Germinal center (tissue), 1 donor: ENCODE measurements at regions not wholly inside any gene's neighbourhood (a gene's known extent, or its start where the extent isn't known, plus 50 kb on each side); places are given as distances from the start of the nearest gene placed in this dataset.

Experiments used
- DNase-seq: peaks from one replicate; pipeline ENCODE4 v3.0.0; 2012; ENCODE audit warnings: mixed read lengths, low spot score

DNA sequence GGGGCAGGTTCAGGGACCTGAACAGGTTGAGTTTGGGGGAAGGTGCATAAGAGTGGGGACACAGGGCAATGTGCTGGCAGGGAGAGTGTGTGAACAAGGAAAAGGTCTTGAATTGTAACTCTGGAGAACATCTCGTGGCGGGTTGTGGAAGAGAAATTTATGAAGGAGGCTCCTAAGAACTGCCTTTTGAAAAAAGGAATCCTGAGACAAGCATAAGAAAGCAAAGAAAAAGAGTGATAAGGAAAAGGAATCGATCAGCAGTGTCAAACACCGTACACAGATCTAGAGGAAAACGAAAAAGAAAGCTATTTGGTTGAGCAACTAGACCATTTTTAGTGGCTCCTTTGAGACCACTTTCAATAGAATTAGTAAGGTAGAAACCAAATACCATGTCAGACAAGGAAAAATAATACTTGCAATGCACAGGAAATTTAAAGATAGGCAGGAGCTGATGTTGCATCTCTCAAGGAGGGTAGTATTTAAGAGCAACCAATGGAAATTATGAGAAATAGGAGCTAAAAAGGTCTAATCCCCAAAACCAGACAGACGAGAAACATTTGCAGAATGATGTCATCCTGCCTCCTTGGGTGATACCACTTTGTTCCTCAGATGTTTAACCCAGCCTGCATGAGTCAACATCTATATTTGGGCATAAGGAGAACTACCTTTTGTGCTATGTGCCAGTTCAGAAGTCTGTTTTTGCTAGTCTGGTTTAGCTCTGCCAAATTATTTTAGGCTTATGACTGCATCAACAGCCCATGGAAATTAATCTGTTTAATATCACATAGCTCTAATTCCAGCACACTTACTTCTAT lies 64.5 kb upstream of the STK38L start:
- DNase-seq, result peak; percentile 54

DNA sequence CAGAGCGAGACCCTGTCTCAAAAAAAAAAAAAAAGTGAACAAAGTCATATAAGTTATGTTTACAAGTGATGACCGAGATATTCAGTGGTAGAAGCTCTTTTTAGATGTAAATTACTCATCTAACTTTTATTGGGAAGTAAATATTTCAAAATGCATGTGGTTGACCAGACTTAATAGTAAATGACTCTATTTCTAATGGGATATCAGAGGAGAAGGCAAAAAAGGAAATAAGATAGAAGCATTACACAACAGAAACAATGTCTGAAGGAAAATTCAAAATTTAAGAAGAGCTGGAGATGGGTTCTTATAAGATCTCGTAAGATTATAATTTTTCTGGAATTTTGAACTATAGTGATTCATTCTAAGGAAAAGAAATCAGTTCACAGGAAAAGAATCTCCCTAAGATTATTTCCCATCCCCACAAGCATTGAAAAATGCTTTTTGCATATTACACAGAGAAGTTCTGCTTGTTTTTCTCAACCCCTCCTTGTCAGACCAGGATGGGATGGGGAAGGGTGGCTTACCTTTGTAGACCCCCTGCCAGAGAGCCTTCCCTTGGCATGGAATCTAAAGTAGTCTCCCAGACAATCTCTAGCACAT lies 63.1 kb upstream of the STK38L start:
- DNase-seq, result no peak

DNA sequence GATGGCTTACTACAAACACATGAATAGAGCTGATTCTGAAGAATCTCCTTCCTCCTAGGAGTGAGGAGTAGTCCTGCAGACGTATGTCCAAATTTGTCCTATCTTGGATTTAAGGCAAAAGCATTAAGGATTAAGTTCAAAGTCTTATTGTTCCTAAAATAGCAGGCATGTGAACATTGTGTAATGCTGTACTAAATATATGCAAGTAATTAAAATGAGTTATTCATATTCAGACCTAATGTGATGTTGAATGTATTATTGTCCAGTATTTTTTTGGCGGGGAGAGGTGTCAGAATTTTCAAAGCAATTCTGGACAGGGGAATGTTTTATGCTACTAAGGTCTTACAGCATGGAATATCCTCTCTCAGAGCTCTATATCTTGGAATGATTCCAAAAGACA lies 60.7 kb upstream of the STK38L start:
- no peak for DNase-seq

DNA sequence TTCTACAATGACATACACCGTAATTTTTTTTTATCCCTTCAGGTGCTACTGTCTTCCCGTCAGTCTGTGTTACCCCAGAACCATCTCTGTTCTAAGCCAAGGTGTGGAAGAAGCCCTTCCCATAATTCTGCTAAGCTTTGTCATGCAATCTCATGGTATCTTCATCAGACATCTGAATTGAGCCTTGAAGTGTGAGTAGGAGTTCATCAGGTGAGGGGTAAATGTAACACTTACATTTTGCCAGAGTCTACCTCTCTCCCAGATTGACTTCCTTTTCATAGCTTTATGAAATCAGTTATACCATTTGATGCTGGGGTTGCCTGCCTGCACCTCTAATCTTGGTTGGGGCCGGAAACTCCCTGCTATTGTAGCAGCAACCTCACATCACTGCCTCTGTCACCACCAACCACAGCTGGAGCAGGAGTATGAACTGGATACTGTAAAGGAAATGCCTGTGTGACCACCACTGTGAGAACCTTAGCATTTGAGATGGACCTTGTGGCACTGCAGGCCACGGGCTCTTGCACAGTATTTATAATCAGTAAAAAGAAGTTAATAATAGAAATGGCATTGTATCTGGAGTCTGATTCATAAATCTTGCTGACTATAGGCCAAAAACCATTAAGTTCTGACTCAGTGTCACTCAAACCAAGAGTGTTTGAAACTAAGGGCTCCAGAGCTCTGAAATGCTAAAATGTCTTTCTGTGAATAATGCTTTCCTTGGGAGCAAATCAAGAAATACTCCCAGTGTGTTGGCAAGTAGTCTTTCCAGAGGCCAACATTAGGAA lies 58.7 kb upstream of the STK38L start:
- DNase-seq, result no peak

DNA sequence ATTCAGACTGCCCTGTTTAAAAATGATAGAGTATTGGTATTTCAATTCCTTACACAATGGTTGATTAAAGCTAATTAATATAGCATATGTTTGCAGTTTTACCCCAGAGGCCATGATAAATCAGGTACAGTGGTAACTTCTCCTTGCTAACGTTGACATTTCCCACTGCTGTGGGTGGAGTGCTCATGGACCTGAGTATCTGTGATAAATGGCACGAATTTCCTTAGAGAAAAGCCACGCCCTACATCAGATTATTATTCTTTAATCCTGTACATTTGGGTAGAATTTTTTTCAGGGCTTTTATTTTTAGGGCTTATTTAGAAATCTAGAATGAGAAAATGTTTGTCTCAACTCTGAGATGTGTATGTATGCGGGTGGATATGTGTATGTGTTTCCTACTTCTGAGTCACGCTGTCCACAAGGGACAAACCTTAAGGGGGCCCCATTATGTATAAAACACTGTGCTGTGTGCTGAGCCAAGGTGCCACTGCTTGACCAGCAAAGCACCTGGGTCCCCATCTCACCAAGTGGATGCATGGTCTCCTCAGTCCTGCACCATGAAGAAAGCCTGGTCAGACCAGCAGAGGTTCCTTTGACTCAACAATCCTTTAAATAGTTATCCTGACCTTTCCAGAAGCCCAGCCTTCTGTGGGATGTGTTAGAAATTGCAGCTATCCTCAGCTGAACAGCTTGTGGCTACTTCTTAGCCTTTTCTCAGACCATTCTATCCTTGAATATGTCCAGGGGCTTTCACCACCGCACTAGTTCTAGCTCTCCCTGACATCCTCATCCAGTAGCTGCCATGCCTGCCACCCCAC lies 57.9 kb upstream of the STK38L start:
- DNase-seq, result no peak

DNA sequence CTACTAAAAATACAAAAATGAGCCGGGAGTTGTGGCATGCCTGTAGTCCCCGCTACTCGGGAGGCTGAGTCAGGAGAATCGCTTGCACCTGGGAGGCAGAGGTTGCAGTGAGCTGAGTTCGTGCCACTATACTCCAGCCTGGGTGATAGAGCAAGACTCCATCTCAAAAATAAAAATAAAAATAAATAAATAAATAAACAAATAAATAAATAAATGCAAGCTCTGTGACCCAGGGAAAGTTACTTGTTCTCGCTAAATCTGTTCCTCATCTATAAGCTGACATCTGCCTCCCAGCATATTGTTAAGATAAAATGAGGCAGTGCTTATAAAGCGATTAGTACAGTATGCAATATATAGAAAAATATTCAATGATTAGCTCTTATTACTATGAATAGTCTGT lies 56.4 kb upstream of the STK38L start:
- DNase-seq, result no peak

DNA sequence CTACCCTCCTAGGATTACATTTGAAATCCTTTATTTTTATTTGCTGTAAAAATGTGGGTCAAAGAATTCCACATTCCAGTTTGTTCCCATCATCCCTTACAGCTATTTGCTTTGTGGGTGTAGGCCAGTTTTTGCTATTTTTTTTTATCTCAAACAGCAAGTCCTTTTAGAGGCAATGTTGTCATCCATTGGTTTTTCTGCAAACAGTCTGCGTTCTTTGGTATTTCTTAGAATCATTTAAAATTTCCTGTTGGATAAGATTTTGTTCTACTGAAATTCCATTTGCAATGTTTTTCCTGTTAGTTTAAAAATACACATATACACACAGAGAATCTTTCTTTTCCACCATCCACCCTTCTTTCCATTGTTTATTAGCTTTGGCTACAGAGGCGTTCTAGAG lies 53.3 kb upstream of the STK38L start:
- no peak for DNase-seq

DNA sequence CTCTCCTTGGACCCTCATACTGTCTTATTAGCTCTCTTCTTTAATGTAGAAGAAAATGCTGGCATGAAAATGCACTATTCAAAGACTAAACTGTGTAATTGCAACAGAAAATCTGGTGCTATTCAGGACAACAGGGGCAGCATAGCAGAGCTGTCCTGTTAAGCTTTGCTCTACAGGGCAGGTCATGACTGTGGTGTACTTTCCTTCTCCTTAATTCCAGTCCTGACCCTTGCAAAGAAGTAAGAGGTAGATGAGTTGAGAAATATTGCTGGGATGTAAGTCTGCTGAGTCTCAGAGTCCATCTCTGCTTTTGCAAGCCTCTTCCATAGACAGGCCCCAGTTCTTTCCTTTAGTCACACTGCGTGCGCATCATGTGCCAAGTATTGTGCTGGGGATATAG lies 52.6 kb upstream of the STK38L start:
- no peak for DNase-seq

DNA sequence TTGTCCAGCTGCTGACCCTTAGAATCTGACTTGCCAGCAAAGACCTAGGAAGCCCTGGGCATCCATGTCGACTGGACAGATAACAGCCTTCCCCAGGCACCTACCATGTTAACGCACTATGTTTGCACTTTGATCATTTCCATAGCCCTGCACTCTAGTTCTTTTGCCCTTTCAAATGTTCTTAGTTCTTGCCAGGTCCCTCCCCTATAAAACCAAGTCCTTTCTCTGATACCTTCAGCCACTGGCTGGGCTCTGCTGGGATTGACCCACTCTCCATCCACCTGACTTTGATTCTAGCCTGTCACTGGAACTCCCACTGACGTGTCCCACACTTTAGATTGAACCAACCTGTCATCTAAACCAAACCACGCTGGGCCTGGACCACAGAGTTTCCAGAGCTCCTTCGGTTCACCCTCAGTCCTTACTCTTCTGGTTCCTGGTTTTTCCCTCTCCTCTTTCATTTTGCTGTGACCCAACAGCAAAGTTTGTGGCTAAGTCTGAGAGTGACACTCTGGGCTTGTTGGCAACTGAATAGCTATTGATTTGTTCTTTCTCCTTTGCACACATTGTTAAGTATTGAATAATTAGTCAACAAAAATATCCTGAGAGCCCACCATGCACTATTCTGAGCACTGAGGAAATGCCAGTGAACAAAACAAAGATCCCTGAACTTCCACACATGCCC lies 51.8 kb upstream of the STK38L start:
- no peak for DNase-seq

DNA sequence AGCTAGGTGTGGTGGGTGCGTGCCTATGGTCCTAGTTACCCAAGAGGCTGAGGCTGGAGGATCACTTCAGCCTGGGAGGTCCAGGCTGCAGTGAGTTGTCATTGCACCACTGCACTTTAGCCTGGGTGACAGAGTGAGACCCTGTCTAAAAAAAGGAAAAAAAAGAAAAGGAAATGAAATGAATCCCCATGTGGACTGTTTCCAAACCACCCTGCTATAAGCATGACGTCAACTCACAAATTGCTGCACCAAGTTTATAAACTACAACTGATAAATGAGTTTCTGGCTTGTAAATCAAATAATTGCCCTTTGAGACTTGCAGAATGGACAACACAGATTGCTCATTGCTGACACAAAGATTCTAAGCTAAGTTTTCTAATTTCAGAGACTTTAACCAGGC lies 51.0 kb upstream of the STK38L start:
- no peak for DNase-seq

DNA sequence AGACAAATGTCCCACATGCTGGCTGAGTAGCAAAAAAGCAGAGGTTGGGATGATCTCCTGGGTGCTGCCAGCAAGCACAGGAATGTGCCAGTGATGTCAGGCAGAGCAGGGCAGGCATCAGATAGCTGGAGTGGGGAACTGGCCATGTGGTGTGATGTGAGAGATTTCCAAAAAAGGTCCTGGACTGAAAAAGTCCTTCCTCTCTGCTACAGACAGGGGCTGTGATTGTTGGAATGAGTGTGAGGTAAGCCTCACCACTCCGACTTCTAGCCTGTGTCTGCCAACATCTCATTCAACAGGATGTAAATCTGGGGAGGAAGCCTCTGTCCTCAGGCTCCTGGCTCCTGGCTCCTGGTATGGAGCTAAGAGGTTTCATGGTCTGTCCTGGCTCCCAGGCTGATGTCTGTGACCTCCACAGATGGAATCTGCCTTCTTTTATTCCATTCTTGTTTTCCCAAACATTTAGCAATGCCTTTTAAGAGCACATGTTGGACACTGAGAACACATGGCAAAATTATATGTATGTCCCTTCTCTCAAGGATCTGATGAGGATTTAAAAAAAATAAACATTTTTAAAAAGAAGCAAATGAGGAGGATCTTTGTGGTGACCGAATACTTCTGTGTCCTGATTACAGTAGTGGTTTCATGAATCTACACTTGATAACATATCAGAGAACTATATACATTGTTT lies 50.1 kb upstream of the STK38L start:
- no peak for DNase-seq
